Adrenal gland (tissue), 5 donors: ENCODE measurements at regions not wholly inside any gene's neighbourhood (a gene's known extent, or its start where the extent isn't known, plus 50 kb on each side); places are given as distances from the start of the nearest gene placed in this dataset.

Source experiments
- CTCF ChIP-seq, 6 experiments: fragments of 450-650 bp in 4 of 6; fragments of 200-600 bp in 2 of 6; sonication (generic) in 1 of 6; IDR thresholded peaks; 1 replicate in 5 of 6; 2 replicates in 1 of 6; pipeline versions ENCODE4 v1.5.1 to v1.8.0; 2016 to 2021; ENCODE audit warnings: antibody characterized with exemption in 6 of 6, mild to moderate bottlenecking in 2 of 6, moderate library complexity in 1 of 6
- POLR2A ChIP-seq, 2 donors: fragments of 450-650 bp; IDR thresholded peaks; one replicate each; pipeline ENCODE4 v1.6.1; 2017; ENCODE audit warnings: antibody characterized with exemption in 2 of 2, mild to moderate bottlenecking in 2 of 2, moderate library complexity in 1 of 2
- donor health status: DM: no; HTN: no; CAD: no.

DNA sequence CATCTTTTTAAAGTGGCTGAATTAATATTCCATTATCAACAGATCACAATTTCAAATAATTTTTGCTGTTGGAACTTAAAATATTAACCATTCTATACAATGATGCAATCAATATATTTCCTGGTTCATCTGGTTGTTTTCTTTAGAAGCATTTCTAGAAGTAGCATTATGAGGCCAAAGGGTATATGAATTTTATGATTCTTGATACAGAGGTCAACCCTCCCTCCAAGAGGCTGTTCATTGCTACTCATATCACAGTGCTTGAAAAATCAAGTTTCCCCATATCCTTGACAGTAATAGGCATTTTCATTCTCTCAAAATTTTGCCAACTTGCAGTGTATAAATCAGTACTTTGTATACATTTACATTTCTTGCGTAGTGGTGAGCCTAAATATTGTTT, 312.6 kb downstream of the BMPER start:
- TF ChIP-seq CTCF (IDR thresholded peaks at IDR 0.05), result no peak
- TF ChIP-seq POLR2A (IDR thresholded peaks at IDR 0.05), result no peak
